Stimulated activated CD4-positive, alpha-beta T cell treated with anti-CD3 and anti-CD28 coated beads, Interleukin-4, amount 100 ng/mL, for 48 hours (primary cell): ENCODE measurements at regions not wholly inside any gene's neighbourhood (a gene's known extent, or its start where the extent isn't known, plus 50 kb on each side); places are given as distances from the start of the nearest gene placed in this dataset.

Experiments used
- DNase-seq, 2 donors: peaks; one replicate each; pipeline ENCODE4 v3.0.0-alpha.2; 2020; ENCODE audit warnings: low read depth in 2 of 2

DNA sequence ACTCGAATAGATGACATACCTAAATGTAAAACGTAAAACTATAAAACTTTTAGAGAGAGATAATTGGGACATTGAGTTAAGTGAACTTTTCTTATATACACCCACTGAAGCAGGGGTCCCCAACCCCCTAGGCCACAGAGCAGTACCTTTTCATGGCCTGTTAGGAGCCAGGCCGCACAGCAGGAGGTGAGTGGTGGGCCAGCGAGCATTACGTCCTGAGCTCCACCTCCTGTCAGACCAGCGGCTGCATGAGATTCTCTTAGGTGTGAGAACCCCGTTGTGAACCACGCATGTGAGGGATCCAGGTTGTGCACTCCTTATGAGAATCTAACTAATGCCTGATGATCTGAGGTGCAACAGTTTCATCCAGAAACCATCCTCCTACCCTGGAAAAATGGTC is 114.8 kb downstream of the HMX1 start:
- no peak for DNase-seq

DNA sequence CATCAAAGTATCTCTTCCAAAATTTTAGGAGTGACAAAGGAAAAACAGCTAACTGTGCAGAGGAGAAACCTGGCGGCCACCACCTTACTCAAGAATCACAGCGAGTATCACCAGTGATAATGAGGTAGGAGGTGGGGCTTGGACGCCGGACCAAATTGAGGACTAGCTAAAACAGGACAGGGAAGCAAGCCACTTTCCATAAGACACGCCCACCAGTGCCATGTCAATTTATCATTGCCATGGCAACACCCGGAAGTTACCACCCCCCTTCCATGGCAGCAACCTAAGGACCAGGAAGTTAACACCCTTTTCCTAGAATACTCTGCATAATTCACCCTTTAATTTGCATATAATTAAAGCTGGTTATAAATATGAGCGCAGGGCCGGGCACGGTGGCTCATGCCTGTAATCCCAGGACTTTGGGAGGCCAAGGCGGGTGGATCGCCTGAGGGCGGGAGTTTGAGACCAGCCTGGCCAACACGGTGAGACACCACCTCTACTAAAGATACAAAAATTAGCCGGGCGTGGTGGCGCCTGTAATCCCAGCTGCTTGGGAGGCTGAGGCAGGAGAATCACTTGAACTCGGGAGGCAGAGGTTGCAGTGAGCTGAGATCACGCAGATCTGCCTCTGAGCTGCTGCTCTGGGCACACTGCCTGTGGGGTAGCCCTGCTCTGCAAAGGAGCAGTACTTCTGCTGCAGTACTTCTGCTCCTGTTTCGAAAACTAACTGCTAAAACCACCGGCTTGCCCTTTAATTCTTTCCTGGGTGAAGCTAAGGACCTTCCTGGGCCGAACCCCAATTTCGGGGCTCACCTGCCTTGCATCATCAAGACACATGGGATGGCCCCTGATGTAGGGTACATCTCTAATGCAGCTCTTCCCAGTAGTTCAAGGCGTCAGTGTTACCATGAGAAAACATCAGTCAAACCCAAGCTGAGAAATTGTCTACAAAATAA is 116.7 kb downstream of the HMX1 start:
- DNase-seq = no peak

DNA sequence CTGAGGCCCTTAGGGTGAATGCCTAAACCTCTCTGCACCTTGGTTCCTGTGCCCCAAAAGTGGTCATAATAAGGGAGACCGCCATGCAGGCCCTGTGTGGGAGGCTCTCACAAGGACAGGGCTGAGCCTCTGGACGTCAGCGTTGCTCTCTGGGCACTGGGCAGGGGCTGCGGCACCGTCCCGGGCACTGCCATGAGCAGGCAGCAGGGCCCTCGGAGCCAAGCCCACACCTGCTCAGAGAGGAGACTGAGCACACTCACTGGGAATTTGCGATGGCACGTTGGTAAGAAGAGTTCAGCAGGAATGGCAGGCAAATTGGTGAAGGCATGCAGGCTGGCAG is 123.4 kb downstream of the HMX1 start:
- DNase-seq = no peak

DNA sequence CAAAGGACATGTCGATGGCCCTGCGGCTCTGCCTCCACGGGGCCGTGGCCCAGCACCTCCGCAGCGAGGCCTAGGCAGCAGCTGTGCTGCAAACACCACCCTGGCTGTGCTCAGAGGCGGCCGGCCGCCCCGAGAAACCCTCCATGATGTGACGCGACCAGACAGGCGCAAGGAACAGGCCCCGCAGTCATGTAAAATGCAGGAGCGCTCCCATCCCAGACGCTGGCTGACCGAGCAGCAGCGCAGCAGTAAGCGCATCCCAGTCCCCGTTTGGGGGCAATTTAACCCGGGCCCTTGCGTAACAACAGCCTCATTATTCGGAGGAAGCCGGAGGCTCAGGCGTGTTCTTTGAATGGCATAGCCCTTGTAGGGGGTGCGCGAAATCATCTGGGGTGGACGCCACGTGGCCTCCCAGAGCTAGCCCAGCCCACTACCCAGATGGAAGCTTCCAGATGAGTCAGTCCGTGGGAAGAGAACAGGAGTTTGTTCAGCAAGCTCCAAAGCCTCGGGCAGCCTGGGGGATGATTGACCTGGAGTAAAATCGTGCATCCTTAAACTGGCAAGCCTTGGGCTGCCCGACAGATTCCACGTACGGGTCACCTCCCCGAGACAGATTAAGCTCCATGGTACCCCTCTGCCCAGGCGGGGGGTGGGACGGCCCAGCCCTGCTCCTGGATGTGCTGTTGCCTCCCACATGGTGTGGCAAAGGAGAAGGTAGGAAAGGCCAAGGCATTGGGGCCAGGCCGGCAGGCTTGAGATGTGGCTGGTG is 124.0 kb downstream of the HMX1 start:
- DNase-seq = no peak

DNA sequence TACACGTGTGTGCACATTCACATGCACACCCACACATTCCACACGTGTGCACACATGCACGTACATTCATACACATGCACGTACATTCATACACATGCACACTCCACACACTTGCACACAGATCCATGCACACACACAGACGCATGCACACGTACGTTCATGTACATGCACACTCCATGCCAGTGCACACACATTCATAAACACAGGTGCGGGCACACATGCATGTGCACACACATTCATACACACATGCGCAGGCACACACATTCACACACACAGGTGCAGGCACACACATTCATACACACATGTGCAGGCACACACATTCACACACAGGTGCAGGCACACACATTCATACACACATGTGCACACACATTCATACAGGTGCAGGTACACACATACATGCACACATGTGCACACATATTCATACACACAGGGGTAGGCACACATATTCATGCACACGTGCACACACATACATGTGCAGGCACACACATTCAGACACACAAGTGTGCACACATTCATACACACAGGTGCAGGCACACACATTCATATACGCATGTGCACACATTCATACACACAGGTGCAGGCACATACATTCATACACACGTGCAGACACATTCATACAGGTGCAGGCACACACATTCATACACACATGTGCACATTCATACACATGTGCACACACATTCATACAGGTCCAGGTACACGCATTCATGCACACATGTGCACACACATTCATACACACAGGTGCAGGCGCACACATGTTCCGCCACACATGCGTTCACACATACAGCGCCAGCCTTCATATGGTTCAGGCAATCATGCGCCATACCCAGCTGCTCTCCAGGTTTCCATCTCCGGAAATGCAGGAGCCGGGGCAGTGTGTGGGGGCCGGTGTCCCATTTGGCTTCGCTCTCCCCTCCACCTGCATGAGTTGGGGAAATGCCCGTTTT is 124.8 kb downstream of the HMX1 start:
- DNase-seq = no peak

DNA sequence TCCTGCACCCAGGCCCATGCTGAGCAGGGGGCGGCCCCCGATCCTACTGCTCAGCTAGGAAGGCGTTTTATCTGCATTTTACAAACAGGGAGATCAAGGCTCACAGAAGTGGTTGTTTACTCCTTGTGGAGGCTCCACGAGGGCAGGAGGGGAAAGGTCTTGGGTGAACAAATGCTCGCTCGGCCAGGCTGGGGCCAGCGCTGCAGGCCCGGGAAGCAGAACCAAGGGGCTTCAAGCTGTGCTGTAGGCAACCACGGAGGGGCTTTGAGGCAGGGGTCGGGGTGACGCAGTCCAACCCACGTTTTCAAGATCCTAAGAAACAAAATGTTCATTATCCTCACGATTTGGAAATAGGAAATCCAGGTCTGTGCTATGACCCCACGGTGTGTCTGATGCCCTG is 125.8 kb downstream of the HMX1 start:
- DNase-seq = no peak

DNA sequence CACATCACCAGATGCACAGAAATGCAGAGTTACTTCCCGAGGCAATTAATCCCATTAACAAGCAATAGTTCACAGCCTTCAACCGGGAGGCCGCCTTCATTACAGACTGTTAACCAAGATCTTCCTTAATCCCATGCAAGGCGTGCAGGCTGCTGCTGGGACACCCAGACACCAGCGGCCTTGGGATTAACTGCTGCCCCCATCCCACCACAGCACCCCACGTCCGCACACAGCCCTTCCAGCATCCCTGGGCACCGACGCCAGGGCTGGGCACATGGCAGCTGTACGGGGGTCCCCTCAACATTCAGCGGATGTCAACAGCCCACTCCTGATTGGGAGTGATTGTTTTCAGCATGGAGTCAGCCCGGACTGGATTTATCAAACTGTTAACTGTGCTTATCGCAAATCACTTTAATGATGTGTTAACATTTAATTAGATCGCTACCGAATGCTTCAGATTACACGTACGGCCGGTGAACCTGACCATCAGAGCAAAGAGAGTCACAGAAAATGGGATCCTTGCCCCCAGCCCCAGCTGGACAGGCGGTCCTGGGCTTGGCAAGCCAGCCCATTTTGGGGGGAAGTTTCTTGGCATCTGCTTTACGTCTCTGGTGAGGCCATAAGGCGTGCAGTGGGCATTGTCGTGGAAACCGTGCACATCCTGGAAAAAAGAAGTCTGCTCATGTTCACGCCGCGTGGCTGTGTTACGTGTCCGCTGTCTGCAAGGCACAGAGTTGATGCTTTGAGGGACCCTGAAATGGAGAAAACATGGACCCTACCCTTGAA is 126.4 kb downstream of the HMX1 start:
- DNase-seq = no peak

DNA sequence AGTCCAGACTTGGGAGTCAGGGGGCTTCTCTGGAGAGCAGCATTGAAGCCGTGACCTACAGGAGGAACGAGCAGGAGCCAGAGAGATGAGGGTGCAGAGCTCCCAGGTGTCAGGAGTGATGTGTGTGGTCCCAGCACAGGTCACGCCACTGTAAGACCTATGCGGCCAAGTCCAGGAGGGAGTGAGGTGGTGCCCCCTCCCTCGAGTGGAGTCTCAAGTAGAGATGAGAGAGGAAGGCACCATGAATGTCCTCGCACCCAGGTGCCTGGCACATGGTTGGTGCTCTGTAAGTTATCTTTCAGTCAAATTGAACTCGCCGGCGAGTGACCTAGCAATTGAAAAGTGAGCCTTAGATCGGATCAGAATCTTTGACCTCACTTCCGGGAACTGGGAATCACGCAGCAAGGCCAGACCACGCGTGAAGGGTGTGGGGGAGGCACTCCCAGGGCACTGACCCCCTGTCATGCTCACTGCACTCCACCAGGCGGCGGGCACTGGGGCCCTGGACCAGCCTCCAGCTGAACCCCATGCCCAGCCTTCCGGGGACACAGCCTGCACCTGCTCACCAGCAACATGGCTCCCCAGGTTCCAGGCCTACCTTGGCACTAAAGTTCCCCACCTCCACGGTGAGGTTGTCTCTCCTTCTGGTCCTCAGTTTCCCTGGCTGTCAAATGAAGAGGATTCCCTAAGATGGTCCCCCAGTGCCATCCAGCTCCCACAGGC is 127.4 kb downstream of the HMX1 start:
- no peak for DNase-seq

DNA sequence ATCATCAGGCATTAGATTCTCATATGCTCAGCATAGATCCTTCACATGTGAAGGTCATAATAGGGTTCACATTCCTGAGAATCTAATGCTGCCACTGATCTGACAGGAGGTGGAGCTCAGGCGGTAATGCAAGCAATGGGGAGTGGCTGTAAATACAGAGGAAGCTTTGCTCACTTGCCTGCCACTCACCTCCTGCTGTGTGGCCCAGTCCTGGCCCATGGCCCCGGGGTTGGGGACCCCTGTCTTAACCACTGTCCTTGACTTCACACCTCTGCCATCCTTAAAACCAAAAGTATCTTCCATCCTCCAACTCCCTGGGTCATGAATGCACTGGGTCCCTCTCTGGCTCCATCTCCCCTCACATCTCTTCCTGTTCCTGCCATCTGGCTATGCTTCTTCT is 129.1 kb downstream of the HMX1 start:
- DNase-seq = no peak

DNA sequence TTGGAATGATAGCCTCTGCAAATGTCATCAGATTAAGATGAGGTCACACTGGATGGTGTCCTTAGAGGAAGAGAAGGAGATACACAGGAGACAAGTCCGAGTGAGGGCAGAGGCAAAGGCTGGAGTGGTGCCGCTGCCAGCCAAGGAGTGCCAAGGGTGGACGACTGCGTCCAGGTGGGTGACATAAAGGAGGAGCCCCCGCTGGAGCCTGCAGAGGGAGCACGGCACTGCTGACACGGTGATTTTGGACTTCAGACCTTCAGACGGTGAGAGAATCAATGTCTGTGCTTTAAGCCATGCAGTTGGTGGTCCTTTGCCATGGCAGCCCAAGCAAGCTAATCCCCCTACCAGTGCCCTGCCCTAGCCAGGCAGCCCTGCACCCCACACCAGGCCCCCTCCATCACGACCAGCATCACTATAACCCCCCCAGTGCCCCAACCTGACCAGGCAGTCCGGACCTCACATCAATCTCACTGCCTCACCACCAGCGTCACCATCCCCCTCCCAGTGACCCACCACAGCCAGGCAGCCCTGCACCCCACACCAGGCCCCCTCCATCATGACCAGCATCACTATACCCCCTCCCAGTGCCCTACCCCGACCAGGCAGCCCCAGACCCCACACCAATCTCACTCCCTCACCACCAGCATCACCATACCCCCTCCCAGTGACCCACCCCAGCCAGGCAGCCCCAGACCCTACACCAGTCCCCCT is 130.0 kb downstream of the HMX1 start:
- DNase-seq = no peak

DNA sequence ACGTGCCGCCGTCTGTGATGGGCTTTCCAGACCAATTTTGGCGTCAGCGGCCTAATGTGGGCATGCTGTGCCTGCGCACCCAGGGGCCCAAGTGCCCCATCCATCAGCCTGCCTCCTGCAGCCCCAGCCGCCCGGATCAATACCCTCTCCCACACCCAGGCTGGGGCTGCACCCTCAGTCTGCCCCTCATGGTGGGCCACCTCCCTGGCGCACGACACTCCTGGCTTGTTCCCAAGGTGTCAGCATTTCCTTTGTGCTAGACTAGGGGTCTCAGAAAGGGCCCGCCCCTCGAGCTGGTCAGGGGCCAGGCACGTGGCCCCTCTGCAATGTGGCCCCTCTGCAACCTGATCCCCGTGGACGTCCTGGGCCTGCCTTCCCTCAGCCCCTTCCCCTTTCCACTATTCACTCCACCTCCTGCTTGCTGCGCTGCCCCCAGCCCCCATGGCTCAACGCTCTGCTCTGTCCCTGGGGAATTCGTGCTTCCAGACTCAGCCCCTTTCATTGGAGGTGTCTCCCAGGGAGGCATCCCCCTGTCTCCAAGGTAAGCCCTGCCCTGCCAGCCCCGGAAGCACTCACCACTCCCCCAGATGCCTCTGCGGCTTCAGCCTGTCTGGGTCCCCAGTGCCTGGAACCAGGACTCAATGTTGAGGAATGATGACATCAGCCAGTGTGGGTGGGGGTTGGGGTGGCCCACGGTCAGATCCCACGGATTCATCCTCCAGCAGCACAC is 130.8 kb downstream of the HMX1 start:
- DNase-seq = no peak

DNA sequence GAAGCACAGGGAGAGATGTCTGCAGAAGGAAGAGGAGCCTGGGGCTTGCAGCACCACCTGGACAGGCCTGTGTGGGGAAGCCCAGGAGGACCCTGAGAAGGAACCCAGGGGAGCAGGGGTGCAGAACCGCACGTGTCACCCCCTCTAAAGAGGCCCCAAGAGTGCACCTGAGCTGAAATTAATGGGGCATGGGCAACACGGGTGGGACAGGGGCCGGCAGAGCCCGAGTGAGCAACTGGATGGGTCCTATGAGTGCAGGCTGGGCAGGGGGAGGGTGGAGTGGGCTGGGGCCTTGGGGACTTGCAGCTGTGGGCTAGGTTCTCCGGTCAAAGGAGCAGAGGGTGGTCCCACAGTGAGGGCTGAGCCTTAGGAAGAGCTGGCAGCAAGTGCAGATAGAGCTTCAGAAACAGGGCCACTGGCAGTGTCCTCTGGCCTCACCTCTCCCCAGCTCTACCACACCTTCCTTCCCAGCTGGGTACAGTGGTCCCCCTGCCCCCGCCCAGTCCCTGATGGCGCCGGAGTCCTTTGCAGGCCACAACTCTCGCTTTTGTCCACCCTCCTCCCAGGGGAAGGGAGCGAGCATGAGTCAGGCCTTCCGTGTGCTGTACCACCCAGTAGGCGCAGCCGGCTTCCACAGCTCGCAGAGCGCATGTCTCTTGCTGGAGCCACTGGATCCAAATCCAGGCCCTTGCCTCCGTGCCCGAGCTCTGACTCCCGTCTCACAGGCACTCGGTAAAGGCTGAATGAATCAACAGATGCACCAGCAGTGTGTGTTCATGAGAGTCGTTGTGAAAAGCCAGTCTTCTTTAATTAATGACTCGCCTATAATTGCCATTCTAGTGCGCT is 131.6 kb downstream of the HMX1 start:
- no peak for DNase-seq

DNA sequence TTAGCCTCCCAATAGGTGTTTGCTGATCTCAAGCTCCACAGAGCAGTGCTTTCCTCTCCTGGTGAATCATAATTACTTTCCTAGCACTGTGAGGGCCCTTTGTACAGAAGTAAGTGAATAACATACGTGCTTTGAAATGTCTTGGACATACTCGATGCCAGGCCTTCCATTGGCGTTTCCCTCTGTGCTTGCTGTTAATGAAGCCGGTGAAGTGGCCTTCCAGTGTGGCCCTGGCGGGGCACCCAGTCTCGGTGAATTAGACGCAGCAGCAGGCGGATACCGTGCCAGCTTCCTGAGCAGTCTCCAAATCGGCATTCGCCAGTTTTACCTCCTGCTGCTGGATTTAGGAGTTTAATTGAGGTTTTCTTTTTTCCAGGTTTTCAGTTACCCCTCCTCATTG is 132.3 kb downstream of the HMX1 start:
- DNase-seq = no peak

DNA sequence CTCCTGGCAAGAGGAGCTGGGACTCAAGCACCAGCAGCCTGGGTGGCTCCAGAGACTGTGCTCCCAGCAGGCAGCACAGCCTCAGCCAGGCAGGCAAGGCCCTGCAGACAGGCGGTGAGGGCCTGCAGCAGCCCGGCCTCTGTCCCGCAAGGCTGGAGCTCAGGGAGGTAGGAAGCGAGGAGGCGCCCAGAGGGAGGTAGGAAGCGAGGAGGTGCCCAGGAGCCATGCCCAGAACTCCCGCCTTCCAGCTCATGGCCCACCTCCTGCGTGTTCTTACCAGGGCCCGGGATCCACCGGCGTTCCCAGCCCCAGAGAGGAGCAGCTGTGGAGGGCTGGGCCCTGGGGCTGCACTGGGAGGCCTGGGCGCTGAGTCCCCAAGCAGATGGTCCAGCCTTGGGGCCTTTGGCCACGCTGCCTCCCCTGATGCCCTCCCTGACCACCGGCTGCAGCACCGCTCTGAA is 133.1 kb downstream of the HMX1 start:
- no peak for DNase-seq

DNA sequence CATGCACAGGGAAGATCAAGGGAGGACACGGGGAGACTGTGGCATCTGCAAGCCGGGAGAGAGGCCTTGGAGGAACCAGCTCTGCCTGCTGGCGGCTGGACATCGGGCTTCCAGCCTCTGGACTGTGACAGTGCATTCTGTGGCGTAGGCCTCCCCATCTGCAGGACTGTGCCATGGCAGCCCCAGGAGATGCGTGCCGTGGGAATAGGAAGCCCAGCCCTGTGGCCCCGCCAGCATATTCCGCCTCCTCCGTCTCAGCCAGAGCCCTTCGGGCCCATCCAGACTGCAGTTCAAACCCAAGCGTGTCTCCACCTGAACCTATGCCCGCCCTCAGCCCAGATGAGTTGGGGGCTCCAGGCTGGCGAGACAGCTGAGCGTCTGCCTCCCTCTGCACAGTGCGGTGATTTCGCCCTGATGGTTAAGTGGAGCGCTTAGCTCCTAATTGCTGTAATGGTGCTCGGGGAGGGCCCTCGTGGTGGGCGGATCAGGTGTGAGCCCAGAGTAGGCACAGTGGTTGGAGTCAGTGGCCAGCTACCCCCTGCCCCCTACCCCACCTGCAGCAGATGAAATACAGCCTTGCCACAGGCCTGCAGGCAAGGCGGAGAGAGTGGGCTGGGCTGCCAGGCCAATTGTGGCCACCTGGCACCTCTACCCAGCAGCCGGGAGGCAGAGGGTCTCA is 133.9 kb downstream of the HMX1 start:
- DNase-seq = no peak

DNA sequence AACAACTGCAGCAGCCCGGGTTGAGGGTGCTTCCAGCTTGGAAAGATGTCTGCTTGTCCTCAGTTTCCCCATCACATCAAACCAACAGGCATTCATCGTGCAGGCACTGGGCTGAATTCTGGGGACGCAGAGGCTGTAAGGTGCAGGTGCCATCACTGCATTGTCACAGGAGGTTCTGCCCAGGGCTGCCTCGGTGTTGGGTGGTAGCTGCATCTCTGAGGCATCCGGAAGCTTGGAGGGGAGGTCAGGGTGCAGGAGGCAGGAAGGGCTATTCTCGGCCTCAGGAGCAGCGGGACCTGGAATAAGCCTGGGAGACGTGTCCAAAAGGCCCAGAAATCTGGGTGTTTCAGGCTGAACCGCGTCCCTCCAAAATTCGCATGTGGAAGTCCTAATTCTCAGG is 134.6 kb downstream of the HMX1 start:
- DNase-seq = no peak

DNA sequence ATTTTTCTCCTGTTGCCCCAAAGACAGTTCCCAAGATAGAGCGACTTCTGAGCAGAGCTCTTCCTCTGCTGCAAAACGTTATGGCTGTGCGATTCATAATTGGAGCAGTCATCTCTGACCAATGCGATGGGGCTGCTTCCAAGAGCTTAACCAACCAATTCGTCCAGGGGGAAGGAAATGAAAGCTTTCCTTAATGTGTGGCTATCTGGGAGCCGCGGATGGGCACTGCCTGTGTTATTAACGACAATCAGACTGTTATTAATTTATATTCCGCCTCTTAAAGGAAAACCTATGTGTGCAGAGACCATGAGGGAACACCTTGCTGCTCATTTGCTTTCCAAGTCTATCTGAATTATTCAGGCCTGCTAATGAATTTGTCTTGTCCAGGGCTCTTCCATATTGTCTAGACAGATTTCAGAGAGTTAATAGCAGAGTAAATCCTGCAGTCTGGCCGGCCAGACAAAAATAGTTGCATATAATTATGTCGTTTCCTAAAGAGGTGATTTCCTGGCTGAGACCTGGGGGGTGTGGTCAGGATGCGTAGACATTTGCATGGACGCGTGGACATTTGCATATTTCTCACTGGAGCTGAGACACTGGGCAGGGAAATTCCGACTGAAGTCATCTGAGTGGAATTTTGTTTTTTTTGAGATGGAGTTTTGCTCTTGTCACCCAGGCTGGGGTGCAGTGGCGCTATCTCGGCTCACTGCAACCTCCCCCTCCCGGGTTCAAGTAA is 135.4 kb downstream of the HMX1 start:
- no peak for DNase-seq
